Lung (tissue), 11 donors: ENCODE measurements at regions not wholly inside any gene's neighbourhood (a gene's known extent, or its start where the extent isn't known, plus 50 kb on each side); places are given as distances from the start of the nearest gene placed in this dataset.

Experiments
- ATAC-seq: fragments of 200-7000 bp; cut with Tn5 transposase; one replicate; pipeline ENCODE4 v1.9.1; 2020; ENCODE audit warnings: moderate number of reproducible peaks; ENCODE audit not compliant: insufficient read depth, low FRiP score
- DNase-seq, 3 donors: peaks; one replicate each; pipeline ENCODE4 v3.0.0-alpha.2; 2013 to 2017
- H3K27ac ChIP-seq, 2 donors: one replicate each; pipeline ENCODE4 v1.5.1; 2013; ENCODE audit warnings: mild to moderate bottlenecking in 2 of 2, moderate library complexity in 2 of 2, control low read depth in 1 of 2, inconsistent platforms in 1 of 2, low read depth in 1 of 2, low read length in 1 of 2
- H3K27me3 ChIP-seq, 3 donors: one replicate each; pipeline ENCODE4 v1.5.1; 2013; ENCODE audit warnings: low read length in 2 of 3; ENCODE audit not compliant: control insufficient read depth in 3 of 3, insufficient read depth in 3 of 3
- H3K36me3 ChIP-seq, 4 donors: one replicate each; pipeline ENCODE4 v1.5.1; 2013; ENCODE audit warnings: low read length in 4 of 4, mild to moderate bottlenecking in 1 of 4, moderate library complexity in 1 of 4; ENCODE audit not compliant: control insufficient read depth in 4 of 4, insufficient read depth in 4 of 4
- H3K4me1 ChIP-seq, 5 donors: one replicate each; pipeline ENCODE4 v1.5.1; 2013; ENCODE audit warnings: low read length in 5 of 5, mild to moderate bottlenecking in 2 of 5, moderate library complexity in 1 of 5; ENCODE audit not compliant: control insufficient read depth in 5 of 5, insufficient read depth in 5 of 5
- H3K4me3 ChIP-seq: one replicate; pipeline ENCODE4 v1.5.1; 2013; ENCODE audit warnings: mild to moderate bottlenecking, control low read depth, moderate library complexity
- H3K9ac ChIP-seq, 2 donors: one replicate each; pipeline ENCODE4 v1.5.1; 2013; ENCODE audit warnings: low read length in 2 of 2, control low read depth in 1 of 2; ENCODE audit not compliant: insufficient read depth in 1 of 2
- H3K9me3 ChIP-seq, 4 donors: one replicate each; pipeline ENCODE4 v1.5.1; 2013; ENCODE audit warnings: low read length in 3 of 4, mild to moderate bottlenecking in 1 of 4, moderate library complexity in 1 of 4; ENCODE audit not compliant: control insufficient read depth in 4 of 4, insufficient read depth in 3 of 4
- CTCF ChIP-seq: IDR thresholded peaks from 2 replicates; pipeline ENCODE4 v1.5.1; 2012; ENCODE audit warnings: mild to moderate bottlenecking; ENCODE audit errors: control extremely low read depth, extremely low read depth
- WGBS, 2 donors: extraction: QIAGEN DNeasy Blood & Tissue Kit; methylation state at CpG; one replicate each; pipeline ENCODE4 v1.1.7; 2013; 5-methylcytosine and 5-hydroxymethylcytosine counted together
- donor health status: control.
- donor health status: control.
- donor health status: Bipolar disorder and iron deficiency.
- donor health status: healthy.
- donor health status: DM: yes; HTN: yes; CAD: no.

GRCh38 chr1:164272156-164272555 lies 286.8 kb upstream of the PBX1 start:
- no peak overlapping the region for H3K27ac ChIP-seq
- no peak for TF ChIP-seq CTCF
- ATAC-seq (no peak), DNase-seq (no peak)
- H3K9ac ChIP-seq: no peak overlapping the region
- H3K4me3 ChIP-seq: no peak overlapping the region
- no peaks in the 10 kb centered on the region for H3K27me3 ChIP-seq
- no peaks in the 10 kb centered on the region for H3K36me3 ChIP-seq
- H3K9me3 ChIP-seq: peaks cover 0 to 2% (median 0%) of the 10 kb centered on the region in 4 donors
- H3K4me1 ChIP-seq: no peaks in the 10 kb centered on the region

- ATAC-seq (no peak), DNase-seq (no peak)
- no peak for TF ChIP-seq CTCF
- Histone ChIP-seq H3K27me3 (no peaks in the 10 kb centered on the region), H3K4me1 (peaks cover 0 to 7% (median 0%) of the 10 kb centered on the region in 5 donors), H3K36me3 (no peaks in the 10 kb centered on the region), H3K4me3 (no peak overlapping the region), H3K27ac (no peak overlapping the region), H3K9ac (no peak overlapping the region), H3K9me3 (no peaks in the 10 kb centered on the region)
- WGBS, 2 donors: 82 to 88% methylated on average over 7 of the region's 7 CpGs
Measured at GRCh38 chr1:164296172-164296571, 262.8 kb upstream of the PBX1 start.

GRCh38 chr1:164308101-164308500 lies 250.9 kb upstream of the PBX1 start:
- ATAC-seq (no peak), DNase-seq (no peak)
- Histone ChIP-seq H3K9ac (no peak overlapping the region), H3K4me1 (peaks cover 0 to 1% (median 0%) of the 10 kb centered on the region in 5 donors), H3K9me3 (no peaks in the 10 kb centered on the region), H3K36me3 (no peaks in the 10 kb centered on the region), H3K27ac (no peak overlapping the region), H3K27me3 (no peaks in the 10 kb centered on the region), H3K4me3 (no peak overlapping the region)
- TF ChIP-seq CTCF: no peak

- no peaks in the 10 kb centered on the region for H3K36me3 ChIP-seq
- no peak overlapping the region for H3K27ac ChIP-seq
- no peak overlapping the region for H3K4me3 ChIP-seq
- H3K9ac ChIP-seq: no peak overlapping the region
- WGBS, 2 donors: 62 to 71% methylated on average over 3 of the region's 3 CpGs
- TF ChIP-seq CTCF: no peak
- H3K9me3 ChIP-seq: no peaks in the 10 kb centered on the region
- no peaks in the 10 kb centered on the region for H3K27me3 ChIP-seq
- H3K4me1 ChIP-seq: peaks cover 0 to 1% (median 0%) of the 10 kb centered on the region in 5 donors
- no peak for ATAC-seq
- DNase-seq: no peak
Measured at GRCh38 chr1:164310166-164310565, 248.8 kb upstream of the PBX1 start.
